Stimulated activated naive CD8-positive, alpha-beta T cell treated with anti-CD3 and anti-CD28 coated beads, Interleukin-15, Interleukin-2, amounts not matched to agents 100 U/mL and 50 U/mL, for 24 hours (primary cell): ENCODE measurements at regions not wholly inside any gene's neighbourhood (a gene's known extent, or its start where the extent isn't known, plus 50 kb on each side); places are given as distances from the start of the nearest gene placed in this dataset.
"Not testable (repeated sequence)": the region's sequence is repeated elsewhere in the genome, so short reads cannot be mapped to it uniquely, and the experiment has no call there.

Experiments used
- ATAC-seq: fragments of 150-1000 bp; cut with Tn5 transposase; one replicate; pipeline ENCODE4 v1.10.0; 2021
- DNase-seq: peaks from one replicate; pipeline ENCODE4 v3.0.0; 2021

- DNase-seq (no peak), ATAC-seq (no peak)
Measured at GRCh38 chr2:239725551-239725890, 299.6 kb downstream of the NDUFA10 start.

GRCh38 chr2:239724851-239725550 lies 300.1 kb downstream of the NDUFA10 start:
- ATAC-seq (no peak), DNase-seq (no peak)

GRCh38 chr2:239724194-239724849 lies 300.8 kb downstream of the NDUFA10 start:
- DNase-seq (no peak), ATAC-seq (no peak)

GRCh38 chr2:239723486-239724193 lies 301.5 kb downstream of the NDUFA10 start:
- no peak for ATAC-seq
- no peak for DNase-seq

- ATAC-seq, result no peak
- no peak for DNase-seq
Measured at GRCh38 chr2:239722760-239723470, 302.2 kb downstream of the NDUFA10 start.

GRCh38 chr2:239721991-239722759 lies 303.0 kb downstream of the NDUFA10 start:
- DNase-seq, result no peak
- no peak for ATAC-seq

GRCh38 chr2:239721531-239721930 lies 303.6 kb downstream of the NDUFA10 start:
- no peak for ATAC-seq
- no peak for DNase-seq

- ATAC-seq (no peak), DNase-seq (no peak)
Measured at GRCh38 chr2:239720361-239721360, 304.5 kb downstream of the NDUFA10 start.

- no peak for ATAC-seq
- DNase-seq, result no peak
Measured at GRCh38 chr2:239719791-239720360, 305.3 kb downstream of the NDUFA10 start.

- not testable (repeated sequence) for ATAC-seq, DNase-seq
Measured at GRCh38 chr2:239718991-239719390, 306.2 kb downstream of the NDUFA10 start.

GRCh38 chr2:239717706-239718105 lies 307.4 kb downstream of the NDUFA10 start:
- no peak for ATAC-seq

GRCh38 chr2:239717319-239717675 lies 307.8 kb downstream of the NDUFA10 start:
- no peak for DNase-seq
- ATAC-seq, result no peak

More at GRCh38 chr2:239717706-239718105, 307.4 kb downstream of the NDUFA10 start:
- no peak for DNase-seq

GRCh38 chr2:239716536-239717318 lies 308.4 kb downstream of the NDUFA10 start:
- DNase-seq, result no peak
- no peak for ATAC-seq

- ATAC-seq (no peak), DNase-seq (no peak)
Measured at GRCh38 chr2:239716009-239716408, 309.1 kb downstream of the NDUFA10 start.

GRCh38 chr2:239715606-239716005 lies 309.5 kb downstream of the NDUFA10 start:
- DNase-seq, result no peak
- no peak for ATAC-seq

GRCh38 chr2:239715202-239715601 lies 309.9 kb downstream of the NDUFA10 start:
- DNase-seq (no peak), ATAC-seq (no peak)

- no peak for DNase-seq
- no peak for ATAC-seq
Measured at GRCh38 chr2:239714116-239714515, 311.0 kb downstream of the NDUFA10 start.

GRCh38 chr2:239712755-239713154 lies 311.9 kb upstream of the HDAC4 start:
- DNase-seq (no peak), ATAC-seq (no peak)

GRCh38 chr2:239711911-239712570 lies 311.2 kb upstream of the HDAC4 start:
- ATAC-seq, result no peak
- no peak for DNase-seq
